Epithelial cell of esophagus (primary cell): ENCODE measurements at regions not wholly inside any gene's neighbourhood (a gene's known extent, or its start where the extent isn't known, plus 50 kb on each side); places are given as distances from the start of the nearest gene placed in this dataset.

ENCODE experiments used
- DNase-seq: peaks from one replicate; pipeline ENCODE4 v3.0.0; 2010; ENCODE audit warnings: low read depth
- H3K4me3 ChIP-seq: 2 replicates; pipeline ENCODE4 v1.5.1; 2011; ENCODE audit warnings: mild to moderate bottlenecking, low read length, control low read depth
- CTCF ChIP-seq: IDR thresholded peaks from 2 replicates; pipeline ENCODE4 v1.5.1; 2011; ENCODE audit warnings: low read depth, mild to moderate bottlenecking, low read length, control low read depth, inconsistent platforms; ENCODE audit not compliant: insufficient read depth; ENCODE audit errors: missing control alignments

DNA sequence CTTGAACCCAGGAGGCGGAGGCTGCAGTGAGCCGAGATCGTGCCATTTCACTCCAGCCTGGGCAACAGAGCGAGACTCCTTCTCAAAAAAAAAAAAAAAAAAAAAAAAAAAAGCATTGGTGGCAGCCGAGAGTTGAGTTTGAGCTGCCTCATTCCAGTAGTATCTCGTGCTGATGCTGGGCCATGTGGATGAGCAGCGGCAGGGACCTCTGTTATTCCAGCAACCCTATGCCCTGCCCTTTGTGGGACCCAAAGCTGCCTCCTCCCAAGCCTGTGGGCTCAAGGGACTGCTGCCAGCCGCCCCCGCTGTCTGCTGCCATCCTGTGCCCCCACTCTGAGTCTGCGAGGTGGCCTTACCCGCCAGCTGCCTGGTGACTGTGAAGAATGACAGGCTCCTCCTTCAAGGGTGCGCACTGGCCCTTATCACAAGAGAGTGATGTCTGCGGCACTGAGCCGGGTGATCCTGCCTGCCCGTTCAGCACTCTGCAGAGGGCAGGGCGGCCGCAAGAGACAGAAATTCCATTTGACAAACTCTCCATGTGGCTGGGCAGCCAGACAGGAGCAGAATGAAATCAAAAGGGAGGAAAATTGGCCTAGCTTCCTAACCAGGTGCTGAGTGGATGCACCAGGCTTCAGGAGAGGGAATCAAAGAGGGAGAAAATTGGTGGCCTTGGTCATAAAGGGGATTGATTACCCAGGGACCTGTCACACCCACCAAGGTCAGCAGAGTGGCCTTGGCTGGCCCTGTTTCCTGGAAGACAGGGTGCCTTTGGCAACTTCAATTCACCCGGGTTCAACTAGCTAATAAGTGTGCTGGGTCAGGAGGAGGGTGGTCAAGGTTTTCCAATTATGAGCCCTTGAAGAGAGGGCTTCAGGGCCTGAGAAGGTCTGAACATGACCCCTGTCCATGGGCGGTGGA, 65.3 kb upstream of the ZMIZ1 start:
- H3K4me3 ChIP-seq: no peak overlapping the region
- DNase-seq: no peak

DNA sequence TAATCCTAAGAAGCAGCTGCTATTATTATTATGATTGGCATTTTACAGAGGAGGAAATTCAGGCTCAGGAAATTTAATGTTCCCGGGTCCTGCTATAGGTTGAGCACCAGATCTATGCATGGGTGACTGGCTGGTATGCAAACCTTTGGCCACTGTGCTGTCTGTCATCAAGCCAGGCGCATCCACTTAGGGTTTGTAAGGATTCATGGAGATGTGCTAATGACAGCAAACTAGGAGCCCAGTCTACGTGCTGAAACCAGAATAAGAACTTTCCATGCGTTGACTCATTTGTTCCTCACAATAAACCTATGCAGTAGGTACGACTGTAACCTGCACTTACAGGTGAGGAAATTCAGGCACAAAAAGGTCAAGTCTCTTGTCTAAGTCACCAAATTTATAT, 64.5 kb upstream of the ZMIZ1 start:
- no peak for TF ChIP-seq CTCF
- peak; percentile 52 for DNase-seq
- no peak overlapping the region for H3K4me3 ChIP-seq

More for the DNA sequence above, 65.3 kb upstream of the ZMIZ1 start:
- TF ChIP-seq CTCF: no peak

DNA sequence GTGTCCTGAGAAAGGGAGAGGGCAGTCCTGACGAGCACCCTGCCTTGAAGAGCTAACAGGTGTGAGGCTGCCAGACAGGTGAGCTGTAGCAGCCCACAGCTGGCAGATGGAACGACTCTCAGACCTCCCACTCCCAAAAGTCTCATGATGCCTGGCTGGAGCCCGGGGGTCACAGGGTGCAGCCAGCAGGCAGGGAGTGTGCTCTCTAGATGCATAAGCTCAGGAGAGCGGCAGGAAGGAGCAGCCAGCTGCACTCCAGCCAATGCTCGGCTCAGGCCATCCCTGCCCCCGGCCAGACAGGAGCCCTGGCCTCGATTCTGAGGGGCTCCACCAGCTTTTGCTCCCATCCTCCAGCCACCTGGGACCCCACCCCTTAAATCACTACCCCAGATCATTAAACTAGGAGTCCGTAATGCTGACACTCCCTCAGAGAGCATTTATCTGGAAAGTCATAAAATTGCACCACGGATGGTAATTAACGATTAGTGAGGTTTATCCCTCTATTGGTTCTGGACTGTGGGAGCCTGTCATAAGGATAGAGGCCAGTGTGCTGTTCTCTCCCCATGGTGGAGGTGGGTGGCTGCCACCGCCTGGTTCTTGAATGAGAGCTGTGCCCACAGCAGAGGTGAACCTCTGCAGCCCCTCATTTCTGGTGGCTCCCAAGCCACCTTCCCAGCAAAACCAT, 63.5 kb upstream of the ZMIZ1 start:
- no peak for DNase-seq
- H3K4me3 ChIP-seq: no peak overlapping the region
- TF ChIP-seq CTCF: no peak

DNA sequence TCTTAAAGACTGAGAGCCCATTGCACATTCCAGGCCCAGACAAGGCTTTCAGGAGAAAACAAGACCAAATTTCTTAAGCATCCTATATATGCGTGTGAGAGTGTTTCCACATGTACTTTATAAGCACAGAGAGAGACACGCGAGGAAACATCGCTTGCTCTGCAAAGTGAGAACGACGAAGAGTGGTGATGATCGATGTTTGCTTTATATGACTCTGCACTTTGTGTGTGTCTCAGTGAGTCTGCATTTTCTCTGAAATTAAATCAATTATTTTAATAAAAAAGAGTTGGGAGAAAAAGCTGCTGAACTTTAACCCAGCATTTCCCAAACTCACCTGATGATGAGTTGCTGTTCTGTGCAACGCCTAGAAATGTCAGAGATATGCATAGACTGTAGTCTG, 61.7 kb upstream of the ZMIZ1 start:
- H3K4me3 ChIP-seq: no peak overlapping the region
- no peak for TF ChIP-seq CTCF
- no peak for DNase-seq

DNA sequence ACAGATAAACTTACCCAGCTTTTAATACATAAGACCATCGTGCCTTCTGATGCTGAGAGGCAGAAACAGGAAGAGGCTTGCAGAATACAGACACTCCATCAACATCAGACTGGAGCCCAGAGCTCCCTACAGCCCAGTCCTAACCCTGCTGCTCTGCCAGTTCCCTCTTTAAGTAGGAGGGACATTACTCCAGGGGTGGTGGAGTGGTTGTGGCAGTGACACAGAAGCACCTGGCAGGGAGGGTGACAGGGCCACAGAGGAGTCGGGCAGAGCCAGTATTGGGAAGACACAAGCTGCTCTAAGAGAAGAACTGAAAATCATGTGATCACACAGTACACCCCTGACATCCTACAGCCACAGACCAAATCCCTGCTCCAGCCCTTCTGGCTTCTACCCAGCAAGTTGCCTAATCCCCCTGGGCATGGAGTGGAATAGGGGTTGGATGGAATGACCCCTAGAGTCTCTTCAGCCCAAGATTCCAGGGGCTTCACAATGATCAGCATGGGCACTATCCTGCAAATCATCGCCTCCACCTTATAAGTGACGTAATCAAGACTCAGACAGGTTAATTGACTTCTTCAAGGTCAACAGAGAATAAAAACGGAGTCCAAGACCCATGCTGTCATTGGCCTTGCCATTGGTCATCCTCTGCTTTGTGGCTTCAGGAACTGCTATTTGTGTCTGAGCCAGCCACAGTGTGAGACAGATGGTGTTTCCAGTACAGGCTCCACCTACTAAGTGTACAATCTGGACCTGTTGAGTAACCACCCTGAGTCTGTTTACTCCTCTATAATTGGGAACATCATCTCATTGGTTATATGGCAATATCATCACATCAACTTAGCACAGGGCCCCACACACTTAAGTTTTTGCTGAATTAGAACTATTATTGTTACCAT, 61.1 kb upstream of the ZMIZ1 start:
- TF ChIP-seq CTCF: no peak
- no peak overlapping the region for H3K4me3 ChIP-seq
- DNase-seq: peak; percentile 16

DNA sequence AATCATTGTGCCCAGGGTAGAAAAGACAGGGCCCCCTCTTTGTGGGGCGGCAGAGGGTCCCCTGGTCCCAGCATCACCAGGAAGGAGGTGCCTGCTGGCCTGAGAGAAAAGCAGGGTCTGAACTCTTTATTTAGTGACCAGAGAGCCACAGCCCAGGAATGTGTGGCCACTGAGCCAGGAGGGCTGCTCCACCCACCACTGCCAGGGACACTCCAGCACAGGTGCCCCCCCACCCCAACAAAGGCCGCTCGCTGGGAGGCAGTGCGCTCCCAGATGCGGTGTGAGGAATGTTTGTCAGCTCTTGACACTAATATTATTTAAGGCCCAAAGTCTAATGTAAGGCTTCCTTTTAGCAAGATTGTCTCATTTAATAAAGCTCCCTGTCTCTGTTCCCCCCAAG, 59.6 kb upstream of the ZMIZ1 start:
- no peak overlapping the region for H3K4me3 ChIP-seq
- no peak for TF ChIP-seq CTCF
- no peak for DNase-seq
